ENCODE measurements at regions not wholly inside any gene's neighbourhood (a gene's known extent, or its start where the extent isn't known, plus 50 kb on each side); places are given as distances from the start of the nearest gene placed in this dataset.

DNA sequence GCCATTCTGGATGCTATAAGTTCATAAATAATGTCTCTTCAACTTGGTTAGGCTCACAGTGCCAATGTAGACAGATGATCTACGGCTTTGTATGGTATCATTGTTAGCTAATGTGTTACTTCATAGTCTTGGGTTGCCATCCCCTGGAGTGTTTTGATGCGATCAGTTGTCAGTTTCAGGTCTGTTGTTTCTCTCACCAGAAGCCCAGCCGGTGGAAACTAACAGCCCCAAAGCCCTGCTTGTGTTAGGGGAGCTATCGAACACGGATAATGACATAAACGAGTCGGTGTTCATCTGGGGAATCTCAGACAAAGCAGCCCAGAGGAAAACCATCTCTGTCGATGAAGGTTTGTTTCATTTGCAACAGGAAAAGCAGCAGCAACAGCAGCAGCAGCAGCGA is 107.4 kb upstream of the ANKFN1 start:
- DNase-seq (ENCODE audit: insufficient read length, low spot score) (no peak), FAIRE-seq (no peak)
- TF ChIP-seq, protein P1, sequence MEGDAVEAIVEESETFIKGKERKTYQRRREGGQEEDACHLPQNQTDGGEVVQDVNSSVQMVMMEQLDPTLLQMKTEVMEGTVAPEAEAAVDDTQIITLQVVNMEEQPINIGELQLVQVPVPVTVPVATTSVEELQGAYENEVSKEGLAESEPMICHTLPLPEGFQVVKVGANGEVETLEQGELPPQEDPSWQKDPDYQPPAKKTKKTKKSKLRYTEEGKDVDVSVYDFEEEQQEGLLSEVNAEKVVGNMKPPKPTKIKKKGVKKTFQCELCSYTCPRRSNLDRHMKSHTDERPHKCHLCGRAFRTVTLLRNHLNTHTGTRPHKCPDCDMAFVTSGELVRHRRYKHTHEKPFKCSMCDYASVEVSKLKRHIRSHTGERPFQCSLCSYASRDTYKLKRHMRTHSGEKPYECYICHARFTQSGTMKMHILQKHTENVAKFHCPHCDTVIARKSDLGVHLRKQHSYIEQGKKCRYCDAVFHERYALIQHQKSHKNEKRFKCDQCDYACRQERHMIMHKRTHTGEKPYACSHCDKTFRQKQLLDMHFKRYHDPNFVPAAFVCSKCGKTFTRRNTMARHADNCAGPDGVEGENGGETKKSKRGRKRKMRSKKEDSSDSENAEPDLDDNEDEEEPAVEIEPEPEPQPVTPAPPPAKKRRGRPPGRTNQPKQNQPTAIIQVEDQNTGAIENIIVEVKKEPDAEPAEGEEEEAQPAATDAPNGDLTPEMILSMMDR (IDR thresholded peaks at IDR 0.05; ENCODE audit: insufficient read depth, missing control alignments) = no peak

DNA sequence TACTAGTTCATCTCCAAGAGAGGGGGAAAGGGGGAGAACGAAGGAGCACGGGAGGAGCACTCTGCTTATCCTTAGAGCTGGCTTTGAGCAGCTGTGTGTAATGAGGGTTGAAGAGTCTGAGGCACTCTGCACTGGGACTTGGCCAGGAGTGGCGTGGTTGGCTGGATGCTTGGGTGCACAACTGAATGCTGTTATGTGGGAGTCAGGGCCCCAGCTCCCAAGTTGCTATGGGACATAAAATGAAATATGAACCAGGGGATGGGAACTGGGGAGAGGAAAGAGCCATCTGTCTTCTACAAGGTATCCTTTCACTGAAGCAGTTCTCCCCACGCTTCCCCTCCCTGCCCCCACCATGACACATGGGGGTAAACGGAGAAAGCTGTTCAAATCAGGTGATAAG is 105.9 kb upstream of the ANKFN1 start:
- TF ChIP-seq, protein P1 (IDR thresholded peaks at IDR 0.05; ENCODE audit: insufficient read depth, missing control alignments) = no peak
- no peak for FAIRE-seq

DNA sequence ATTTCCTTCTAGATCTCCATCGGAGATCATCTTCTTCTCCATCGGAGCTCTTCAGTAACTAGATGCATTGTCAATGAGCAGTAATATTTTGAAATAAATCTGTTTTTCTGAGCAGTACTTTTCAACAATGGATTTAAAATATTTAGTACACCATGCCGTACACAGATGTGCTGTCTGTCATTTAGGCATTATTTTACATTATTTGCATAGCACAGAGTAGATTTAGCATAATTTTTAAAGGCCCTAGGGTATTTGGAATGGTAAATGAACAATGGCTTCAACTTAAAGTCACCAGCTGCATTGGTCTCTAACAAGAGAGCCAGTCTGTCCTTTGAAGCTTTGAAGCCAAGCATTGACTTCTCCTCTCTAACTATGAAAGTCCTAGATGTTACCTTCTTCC is 95.4 kb upstream of the ANKFN1 start:
- TF ChIP-seq, protein P1 (IDR thresholded peaks at IDR 0.05; ENCODE audit: insufficient read depth, missing control alignments) = no peak
- DNase-seq (ENCODE audit: insufficient read length, low spot score) = no peak
- no peak for FAIRE-seq

More for the DNA sequence above, 105.9 kb upstream of the ANKFN1 start:
- no peak for DNase-seq (ENCODE audit: insufficient read length, low spot score)

DNA sequence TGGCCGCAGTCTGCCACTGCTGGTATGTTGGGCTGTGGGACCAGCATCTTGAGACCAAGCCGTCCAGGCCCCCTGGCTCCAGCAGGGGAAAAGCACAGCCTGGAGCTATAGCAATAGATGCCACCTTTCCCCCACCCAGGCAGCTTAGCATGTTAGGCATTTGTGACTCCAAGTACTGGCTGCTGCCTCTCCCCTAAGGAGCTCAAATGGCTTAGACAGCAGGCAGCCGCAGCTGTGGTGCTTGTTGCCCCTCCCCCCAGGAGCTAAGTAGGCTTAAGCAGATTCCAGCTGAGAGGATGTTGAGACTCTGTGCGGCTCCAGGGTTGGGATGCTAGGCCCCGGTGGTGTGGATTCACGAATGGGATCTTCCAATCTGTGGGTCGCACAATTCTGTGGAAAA is 88.8 kb upstream of the ANKFN1 start:
- no peak for FAIRE-seq
- DNase-seq (ENCODE audit: insufficient read length, low spot score) = no peak
- TF ChIP-seq, protein P1 (IDR thresholded peaks at IDR 0.05; ENCODE audit: insufficient read depth, missing control alignments) = no peak

DNA sequence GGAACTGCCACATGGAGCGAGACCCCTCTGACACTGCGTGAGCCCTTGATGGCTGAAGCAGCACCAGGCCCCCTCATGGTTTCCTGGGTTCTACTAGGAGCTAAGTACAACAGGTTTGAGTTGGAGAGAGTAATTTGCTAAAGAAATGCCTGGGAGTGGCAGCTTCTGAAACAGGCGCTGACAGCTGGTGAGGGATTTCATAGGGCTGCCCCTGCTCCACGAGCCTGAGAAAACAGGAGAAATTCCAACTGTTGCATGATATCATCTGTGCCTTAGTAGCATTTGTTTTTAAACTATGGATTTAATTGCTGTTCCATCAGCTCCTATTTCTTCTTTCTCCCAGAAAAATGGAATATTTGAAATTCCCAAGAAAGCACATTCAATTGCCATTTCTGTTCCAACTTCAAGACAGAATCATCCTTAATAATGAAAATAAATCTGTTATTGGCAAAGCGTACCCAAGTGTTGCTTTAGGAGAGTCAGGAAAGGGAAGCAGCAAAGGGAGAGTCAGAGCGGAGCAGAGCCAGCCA is 78.8 kb upstream of the ANKFN1 start:
- TF ChIP-seq, protein P1 (IDR thresholded peaks at IDR 0.05; ENCODE audit: insufficient read depth, missing control alignments) = no peak
- FAIRE-seq = no peak
- DNase-seq (ENCODE audit: insufficient read length, low spot score) = no peak

DNA sequence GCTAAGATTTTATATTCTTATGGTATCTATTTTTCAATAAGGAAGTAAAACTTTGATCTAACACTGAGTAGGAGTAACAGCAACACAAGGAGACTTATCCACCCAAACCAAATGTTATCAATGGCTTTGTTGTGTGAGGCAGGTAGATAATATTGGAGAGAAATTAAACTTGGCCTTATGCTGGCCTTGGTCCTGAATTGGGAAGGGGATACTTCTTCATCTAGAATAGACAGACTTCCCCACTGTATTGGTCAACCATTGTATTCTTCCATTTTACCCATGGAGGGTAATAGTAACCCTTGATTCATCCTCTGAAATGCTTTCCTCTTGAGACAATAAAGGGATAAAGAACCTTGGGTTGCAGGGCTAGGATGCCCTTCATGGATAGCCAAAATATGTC is 76.3 kb upstream of the ANKFN1 start:
- TF ChIP-seq, protein P1 (IDR thresholded peaks at IDR 0.05; ENCODE audit: insufficient read depth, missing control alignments) = no peak
- FAIRE-seq = no peak

DNA sequence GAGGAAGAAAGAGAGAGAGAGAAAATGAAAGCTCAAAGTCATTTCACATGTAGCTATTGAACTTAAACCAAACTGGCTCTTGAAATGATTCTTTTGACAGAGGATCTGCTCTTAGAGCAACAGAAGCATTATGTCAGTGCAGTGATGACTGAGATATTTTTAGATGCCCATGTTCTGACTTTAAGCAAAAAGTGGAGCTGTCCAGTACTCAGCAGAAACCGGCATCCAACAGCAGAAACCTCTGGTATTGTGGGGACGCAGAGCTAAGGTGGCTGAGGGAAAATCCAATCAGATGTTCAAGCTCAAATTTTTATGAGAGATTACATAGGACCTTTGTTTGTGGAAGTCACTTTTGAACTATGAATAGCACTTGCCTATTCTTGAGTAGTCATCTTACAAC is 69.8 kb upstream of the ANKFN1 start:
- DNase-seq (ENCODE audit: insufficient read length, low spot score) = no peak
- TF ChIP-seq, protein P1 (IDR thresholded peaks at IDR 0.05; ENCODE audit: insufficient read depth, missing control alignments) = no peak
- FAIRE-seq = no peak

More for the DNA sequence above, 76.3 kb upstream of the ANKFN1 start:
- no peak for DNase-seq (ENCODE audit: insufficient read length, low spot score)

All from D721Med (cell line).